GM18873 (cell line): ENCODE measurements at regions not wholly inside any gene's neighbourhood (a gene's known extent, or its start where the extent isn't known, plus 50 kb on each side); places are given as distances from the start of the nearest gene placed in this dataset.

Experiments used
- ATAC-seq: cut with Tn5 transposase; IDR thresholded peaks from one replicate; pipeline ENCODE4 v1.9.1; 2021; ENCODE audit warnings: mild to moderate bottlenecking, moderate library complexity, moderate number of reproducible peaks; ENCODE audit not compliant: unreplicated experiment, low FRiP score

DNA sequence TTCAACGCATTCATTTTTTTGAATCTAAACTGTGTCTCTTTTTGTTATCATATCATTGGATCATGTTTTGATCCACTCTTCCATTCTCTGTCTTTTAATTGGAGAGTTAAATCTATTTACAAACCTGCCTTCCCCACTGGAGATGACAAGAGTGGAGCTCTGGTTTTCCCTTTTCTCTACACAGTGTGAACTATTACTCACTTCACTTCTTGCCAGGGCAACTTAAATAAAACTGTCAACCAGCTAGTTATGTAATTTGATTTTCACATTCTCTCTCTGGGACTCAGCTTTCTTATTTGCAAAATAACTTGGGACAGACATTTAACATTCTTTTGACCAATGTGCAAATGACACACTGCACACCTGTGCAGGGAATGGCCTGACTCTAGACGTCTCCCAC lies 230.8 kb upstream of the CST7 start:
- ATAC-seq: no peak

DNA sequence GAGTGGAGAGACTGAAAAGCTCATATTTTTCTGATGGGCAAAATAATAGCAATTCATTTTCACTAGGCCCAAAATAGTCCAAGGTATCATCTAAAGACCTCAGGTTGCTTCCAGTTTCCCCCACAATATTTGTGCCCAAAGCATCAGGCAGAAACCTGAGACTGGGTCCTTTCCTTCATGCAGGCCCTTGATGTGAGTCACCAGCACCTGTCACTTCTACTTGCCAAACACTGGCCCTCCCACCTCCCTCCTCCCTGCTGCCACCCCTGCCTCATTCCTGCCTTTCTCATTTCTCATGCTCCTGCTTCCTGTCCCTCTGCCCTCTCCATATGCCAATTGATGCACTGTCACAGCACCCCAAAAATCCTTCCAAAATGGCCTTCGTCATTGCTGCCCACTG lies 230.4 kb upstream of the CST7 start:
- ATAC-seq: no peak

DNA sequence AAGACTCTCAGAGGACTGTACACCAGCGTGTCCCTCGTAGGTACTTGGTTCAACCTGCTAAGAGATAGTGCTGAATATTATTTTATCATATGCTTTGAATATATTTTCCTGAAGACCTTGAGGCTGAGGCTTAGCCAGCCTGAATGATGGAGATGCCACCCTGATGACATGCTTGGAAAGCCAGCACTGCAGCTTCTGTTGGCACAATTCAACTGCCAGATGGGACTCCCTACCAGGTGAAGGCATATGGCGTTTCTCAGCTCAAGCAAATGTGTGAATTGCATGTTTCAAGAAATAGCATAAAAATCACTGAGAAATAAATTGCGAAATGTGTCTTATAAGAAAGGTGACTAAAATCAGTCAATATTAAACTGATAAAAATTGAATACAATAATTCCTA lies 228.1 kb upstream of the CST7 start:
- no peak for ATAC-seq

DNA sequence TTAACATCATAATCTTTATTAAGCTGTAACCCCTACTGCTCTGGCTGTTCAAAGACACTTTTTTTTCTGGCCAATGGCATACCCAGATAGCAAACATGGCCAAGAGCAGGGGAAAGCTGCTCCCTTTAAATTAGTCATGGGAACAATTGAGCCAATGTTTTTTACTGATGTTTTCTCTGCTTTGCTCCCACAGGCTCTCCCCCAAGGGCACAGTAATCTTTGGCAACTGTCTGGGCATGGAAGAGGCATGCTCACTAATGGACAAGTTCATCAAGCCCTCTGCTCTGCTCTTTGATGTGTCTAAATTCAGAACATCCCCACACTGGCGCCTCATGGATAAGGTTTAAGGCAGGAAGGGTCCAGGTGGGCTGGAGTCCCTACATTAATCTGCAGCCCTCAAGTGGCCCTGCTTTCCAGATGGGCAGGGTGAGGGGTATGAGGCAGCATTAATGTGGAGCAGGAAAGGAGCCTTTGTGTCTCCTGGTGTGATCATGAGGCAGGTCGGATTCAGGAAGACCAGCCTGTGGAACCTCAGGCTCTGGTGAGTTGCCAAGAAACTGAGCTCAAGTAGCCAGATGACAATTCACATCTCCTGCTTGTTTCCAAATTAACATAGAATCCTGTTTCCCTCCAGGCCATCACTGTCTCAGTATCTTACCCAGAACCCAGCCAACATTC lies 227.0 kb upstream of the CST7 start:
- ATAC-seq: no peak

DNA sequence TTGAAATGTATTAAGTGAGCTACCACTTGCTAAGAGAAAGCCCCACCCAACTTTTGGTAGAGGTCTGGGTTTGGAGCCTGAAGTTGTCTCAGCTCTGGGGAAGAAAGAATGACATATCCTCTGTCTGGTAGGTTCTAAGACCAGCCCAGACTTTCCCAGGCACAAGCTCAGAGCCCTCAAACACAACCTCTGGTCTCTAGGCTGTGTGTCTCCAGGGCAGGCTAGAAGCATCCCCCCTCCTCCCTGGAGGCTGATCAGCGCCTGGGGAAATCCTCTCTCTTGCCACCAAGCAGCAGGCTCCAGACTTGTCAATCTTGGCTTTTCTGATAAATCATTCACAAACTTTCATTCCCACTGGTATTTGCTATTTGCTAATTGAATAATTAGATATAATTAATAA lies 226.5 kb upstream of the CST7 start:
- ATAC-seq: no peak

DNA sequence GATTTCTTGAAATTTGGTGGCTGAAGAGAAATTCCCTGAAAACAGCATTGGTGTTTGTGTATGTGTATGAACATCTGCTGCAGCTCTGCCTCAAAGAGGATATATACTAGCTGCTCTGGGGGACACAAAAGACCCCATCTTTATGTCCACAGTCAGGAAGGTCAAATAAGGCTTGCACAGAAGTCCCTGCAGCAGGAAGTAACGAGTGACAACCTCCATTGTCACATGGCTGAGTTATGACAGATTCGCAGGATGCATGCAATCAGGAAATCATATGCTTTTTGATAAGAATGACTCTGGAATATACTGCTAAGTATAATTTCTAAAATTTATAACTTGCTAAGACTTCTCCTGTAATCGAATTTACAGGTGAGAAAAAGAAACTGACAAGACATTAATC lies 225.9 kb upstream of the CST7 start:
- ATAC-seq: no peak

DNA sequence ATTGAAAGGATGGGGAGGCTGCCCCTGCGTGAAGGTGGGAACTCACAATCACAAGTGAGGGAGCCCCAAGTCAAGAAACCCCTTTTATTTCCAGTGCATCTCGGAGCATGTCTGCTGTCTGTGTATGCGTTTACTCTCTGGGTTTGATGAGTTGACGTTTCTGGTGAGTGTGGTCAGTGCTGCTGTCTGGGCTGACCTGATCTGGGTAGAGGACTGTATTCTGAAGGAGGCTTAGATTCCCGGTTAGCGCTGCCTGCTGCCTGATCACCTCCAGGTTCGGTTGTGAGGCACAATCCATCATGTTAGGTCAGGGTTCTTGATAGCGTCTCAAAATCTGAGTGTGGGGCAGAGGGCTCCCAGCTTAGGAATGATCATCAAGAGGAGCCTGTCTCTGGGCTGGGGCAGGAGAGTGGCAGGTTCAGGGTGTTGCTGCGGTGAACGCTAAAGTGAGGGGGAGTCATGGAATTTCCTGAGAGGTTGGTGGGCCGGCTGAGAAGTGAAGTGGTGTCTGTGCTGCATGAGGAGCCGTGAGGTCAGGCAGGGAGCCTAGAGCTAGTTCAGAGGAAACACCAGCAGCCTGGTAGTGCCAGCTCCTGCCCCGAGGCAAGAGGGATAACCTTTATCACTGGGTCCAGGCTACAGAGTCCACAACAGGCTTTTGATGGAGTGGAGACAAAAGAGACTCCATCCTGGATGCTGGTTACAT lies 225.3 kb upstream of the CST7 start:
- ATAC-seq: no peak

DNA sequence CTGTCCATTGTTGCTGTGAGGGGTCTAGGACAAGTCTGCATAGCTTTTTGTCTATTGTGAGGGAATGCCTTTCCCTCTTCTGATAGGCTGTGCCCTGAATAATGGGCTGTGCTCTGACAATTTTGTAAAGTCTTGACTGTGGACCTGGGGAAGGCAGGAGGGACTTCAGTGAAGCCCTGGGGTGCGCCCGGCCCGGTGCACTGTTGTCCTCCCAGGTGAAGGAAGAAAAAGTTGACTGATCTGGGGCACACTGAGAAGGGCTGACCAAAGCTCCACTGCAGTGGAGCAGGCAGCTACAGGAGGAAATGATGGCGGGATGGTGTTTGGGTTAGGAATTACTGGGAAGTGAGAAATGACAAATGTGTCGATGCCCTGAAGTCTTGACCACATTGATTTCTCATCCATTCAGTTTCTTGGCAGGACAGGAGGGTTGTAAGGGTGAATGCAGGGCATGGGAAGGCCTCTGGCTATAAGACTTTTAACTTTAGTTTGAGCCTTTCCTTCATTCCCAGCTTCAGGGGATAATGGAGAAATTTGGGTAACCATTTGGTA lies 224.0 kb upstream of the CST7 start:
- no peak for ATAC-seq

DNA sequence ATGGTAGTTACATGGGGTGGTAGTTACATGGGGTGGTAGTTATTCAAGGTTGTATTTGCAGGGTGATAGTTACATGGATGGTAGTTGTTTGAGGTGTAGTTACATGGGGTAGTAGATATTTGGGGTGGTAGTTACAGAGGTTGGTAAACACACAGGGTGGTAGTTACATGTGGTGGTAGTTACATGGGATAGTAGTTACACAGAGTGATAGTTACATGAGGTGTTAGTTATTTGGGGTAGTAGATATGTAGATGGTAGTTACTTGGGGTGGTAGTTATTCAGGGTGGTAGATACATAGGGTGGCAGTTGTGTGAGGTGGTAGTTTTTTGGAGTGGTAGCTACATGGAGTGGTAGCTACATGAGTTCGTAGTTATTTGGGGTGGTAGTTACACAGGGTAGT lies 221.3 kb upstream of the CST7 start:
- no peak for ATAC-seq

DNA sequence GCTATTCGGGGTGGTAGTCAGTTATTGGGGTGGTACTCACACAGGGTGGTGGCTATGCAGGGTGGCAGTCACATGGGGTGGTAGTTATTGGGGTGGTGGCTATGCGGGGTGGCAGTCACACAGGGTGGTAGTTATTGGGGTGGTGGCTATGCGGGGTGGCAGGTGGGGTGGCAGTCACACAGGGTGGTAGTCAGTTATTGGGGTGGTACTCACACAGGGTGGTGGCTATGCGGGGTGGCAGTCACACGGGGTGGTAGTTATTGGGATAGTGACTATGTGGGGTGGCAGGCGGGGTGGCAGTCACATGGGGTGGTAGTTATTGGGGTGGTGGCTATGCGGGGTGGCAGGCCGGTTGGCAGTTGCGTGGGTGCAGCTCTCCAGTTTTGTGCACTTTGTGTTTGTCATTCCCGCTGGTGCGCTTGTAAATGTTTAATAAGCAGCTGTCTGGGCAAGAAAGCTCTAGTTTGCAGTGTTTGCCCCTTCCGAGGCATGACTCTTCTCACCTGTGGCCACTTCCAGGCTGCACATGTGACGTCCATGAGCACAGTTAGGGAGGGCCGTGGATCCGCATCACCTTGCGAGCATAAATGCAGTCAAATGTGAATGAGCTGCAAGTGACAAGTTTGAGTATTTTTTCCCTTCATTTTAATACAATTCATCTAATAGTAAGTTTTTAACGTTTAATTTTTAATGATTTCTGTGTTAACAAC lies 219.0 kb upstream of the CST7 start:
- no peak for ATAC-seq

DNA sequence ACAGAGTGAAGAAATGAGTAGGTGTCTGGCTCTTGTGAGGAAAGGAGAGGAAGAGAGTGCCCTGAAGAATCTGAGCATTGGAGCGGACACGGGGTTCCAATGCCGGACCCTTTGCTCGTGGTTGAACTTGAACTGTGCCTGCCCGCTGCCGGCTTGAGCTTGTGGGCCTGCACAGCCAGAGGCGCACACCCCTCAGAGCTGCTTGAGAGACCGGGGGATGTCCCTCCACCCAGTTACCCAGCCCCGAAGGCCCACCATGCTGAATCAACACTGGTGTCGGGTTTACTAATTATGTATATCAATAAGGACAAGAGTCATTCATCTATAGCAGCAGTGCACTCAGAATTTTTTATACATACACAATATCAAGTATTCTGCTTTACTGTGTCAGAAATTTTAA lies 218.3 kb upstream of the CST7 start:
- ATAC-seq: no peak

DNA sequence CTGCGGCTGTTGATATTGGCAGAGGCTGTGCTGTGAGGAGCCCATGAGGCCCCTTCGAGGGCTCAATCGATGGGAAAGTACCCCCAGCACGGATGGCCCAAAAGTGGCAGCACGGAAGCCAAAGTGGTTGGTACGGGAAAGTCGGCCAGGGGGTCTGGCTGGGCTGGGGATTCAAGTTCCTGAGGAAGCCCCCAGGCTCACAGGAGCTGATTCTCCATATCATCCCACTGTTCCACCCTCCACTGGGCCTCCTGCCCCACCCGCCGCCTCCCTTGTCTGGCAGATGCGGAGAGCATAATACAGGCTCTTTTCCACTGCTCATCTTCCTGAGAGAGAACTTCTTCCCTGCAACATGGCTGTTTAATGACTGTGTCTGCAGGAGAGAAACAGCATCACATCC lies 217.8 kb upstream of the CST7 start:
- ATAC-seq: no peak

DNA sequence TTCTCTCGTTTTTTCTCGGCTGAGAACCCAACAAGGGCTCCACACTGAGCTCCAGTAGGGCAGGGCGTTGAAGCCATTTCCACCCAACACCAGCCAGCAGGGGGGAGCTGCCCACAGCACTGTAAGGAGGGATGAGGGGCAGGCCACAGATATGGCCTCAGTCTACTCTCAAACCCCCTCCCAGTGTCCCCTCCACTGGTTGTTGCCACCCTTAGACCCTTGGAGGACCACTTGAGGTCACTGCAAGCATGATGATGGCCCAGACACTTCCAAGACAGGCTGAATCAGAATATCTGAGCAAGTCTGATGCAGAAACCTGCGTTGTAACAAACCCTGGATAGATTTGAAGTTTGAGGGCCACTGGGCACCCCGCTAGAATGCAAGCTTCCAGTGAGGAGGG lies 217.0 kb upstream of the CST7 start:
- no peak for ATAC-seq

DNA sequence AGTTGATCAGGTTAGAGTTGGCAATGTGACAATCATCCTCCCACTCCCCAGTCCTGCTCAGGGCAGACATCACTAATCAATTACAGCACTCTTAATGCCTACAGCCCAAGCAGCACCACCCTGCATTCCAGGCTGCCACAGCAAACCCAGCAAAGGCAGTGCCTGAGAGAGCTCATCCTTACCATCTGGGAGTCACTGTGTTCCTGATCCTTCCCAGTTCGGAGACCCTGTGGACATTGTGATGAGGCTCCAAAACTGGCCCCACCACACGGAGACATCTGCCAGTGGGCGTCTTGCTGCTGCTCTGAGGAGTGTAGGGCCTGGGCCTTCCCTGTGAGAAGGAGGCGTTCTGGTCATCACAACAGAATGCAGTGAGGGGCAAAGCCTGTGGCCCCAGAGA lies 216.5 kb upstream of the CST7 start:
- no peak for ATAC-seq

DNA sequence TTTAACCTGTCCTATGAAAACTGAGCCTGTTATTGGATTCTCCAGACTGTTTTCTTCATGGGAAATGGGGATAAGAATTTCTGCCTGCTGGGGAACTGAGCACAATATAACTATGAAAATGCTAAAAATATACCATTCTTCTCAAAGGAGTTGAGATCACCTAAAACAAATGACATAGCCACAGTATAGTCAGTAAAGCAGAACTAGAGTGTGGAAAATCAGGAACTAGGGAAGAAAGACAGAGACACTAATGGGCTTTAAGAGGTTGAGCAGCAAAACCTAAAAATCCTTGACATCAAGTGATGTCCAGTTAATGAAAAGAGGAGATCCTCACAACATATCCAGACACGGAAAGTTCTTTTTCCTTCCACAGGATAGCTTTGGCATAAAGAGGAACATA lies 215.7 kb upstream of the CST7 start:
- ATAC-seq: no peak

DNA sequence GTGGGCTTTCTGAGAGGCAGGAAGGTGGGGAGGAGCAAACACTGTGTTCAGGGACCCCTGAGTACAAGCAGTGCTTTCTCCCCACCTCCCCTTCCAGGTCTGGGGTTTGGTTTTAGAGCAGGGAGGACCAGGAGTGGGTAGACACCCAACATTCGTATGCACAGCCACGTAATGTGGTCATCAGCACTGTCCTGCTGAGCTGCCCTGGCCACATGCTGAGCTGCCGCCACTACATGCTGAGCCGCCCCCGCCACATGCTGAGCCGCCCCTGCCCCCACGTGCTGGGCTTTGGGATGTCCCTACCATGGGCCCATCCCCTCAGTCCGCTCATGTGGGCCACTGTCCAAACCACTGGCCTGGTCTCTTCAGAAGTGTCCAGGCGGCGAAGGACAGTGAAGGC lies 214.9 kb upstream of the CST7 start:
- ATAC-seq: no peak

DNA sequence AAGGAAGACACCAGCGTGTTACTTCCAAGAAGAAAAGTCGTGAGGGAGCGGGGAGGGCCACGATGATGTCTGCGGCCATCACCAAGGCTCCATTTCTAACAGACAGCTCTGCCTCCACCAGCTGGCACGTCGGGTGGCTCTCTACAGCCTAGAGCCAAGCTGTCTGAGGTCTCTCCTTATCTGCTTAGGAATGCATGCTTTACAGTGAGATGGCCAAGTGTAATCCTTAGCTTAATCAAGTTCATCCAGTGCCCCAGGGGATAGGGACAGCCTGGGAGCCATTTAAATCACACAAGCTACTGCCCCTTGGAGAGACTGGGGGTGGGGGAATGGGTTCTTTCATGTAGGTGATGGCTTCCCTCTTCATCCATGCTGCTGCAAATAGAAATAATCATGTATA lies 213.8 kb upstream of the CST7 start:
- ATAC-seq: no peak

DNA sequence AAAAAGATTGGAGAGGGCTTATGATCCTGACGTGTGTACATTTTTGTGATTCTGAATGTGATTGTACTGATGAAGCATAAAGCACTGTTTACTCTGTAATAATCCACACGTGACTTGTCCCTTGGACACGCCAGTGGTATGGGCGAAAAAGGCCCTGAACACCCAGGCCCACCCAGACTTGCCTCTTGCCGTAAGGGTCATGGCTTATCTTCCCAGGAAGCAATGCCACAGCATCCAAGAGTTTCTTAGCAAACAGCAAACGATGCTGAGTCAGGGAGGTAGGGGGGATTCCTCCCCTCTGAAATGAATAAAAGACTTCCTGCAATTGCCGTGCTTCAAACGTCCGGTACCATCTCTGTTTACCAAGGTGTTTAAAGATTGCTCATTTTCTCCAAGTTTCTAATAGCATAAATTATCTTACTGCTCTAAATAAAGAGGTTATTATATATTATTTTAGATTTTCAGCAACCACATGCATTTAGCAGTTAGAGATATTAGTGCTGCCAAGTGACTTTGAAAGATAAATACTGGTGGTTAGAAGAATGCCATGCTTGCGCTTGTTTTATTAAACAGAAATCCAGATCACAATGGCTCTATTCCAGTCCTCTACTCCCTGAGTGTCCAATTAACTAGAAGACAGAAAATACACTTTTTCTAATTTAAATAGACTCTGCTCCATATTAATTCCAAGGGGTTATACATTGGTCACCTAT lies 212.8 kb upstream of the CST7 start:
- ATAC-seq: no peak

DNA sequence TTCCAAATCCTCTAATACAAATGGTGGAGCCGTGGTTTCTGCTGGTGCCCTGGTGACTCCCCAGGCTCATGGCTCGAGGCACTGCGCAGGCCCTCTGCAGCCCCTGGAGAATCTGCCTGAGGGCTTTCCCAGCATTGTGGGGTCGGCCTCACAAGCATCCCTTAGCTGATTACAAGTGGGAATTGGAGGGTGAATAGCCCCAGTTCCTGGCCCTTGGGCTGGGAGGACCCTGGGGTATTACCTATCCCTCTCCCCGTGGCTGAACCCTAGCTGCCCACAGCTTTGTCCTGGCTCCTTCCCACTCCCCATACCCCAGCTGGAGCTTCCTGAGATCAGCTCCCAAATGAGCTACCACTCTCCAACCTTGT lies 212.2 kb upstream of the CST7 start:
- ATAC-seq: no peak

DNA sequence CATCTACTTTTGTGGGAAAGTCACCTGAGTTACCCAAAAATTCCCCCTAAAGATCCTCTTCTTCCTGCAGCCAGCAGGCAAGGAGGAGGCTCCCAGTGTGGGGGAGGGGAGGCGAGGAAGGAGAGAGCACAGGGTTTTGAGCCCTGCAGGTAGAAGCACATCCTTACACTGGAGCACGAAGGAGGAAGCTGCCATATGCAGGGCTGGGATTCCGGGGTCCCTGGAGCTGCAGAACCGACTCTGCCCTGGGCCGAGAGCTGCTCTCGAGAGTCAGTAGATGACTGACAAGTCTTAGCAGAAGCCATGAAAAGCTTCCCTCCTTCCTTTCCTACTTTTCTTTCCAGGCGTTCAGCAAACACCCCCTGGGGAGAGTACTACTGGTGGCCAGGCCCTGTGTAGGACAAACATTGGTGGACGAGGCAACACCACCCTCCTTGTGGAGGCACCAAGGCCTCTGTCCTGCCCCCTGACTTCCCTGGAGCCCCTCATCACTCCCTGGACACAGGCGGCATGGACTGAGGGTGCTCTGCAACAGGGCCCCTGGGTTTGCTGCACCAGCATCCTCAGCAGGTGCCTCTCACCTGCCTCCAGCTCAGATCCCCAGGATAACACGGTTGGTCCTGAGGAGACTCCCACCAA lies 211.7 kb upstream of the CST7 start:
- no peak for ATAC-seq
